ENCODE measurements at regions not wholly inside any gene's neighbourhood (a gene's known extent, or its start where the extent isn't known, plus 50 kb on each side); places are given as distances from the start of the nearest gene placed in this dataset.

GRCh38 chr9:79003514-79003913 lies 568.3 kb upstream of the TLE4 start:
- no peak for TF ChIP-seq CTCF (IDR thresholded peaks at IDR 0.05; ENCODE audit: low read depth, low read length)
- Histone ChIP-seq H3K9me3 (ENCODE audit: control insufficient read depth, insufficient read depth, low read length) (no peaks in the 10 kb centered on the region), H3K27me3 (ENCODE audit: control insufficient read depth, insufficient read depth, low read length) (no peaks in the 10 kb centered on the region), H3K27ac (ENCODE audit: low read depth, low read length) (no peak overlapping the region), H3K4me3 (ENCODE audit: low read depth, low read length) (no peak overlapping the region)
- CTCF ChIA-PET: interaction anchor here (0.6 kb wide), 1 partner anchor 50 kb away, joined by 3 read pairs; no protein-coding TSS in a partner anchor
- POLR2A ChIA-PET: no interaction called here
- DNase-seq (ENCODE audit: low read depth, low spot score): no peak

- H3K27me3 ChIP-seq (ENCODE audit: control insufficient read depth, insufficient read depth, low read length): no peaks in the 10 kb centered on the region
- ChIA-PET POLR2A (no interaction called here), CTCF (interaction anchor here (0.6 kb wide), 1 partner anchor 51 kb away, joined by 3 read pairs; no protein-coding TSS in a partner anchor)
- no peaks in the 10 kb centered on the region for H3K9me3 ChIP-seq (ENCODE audit: control insufficient read depth, insufficient read depth, low read length)
- H3K27ac ChIP-seq (ENCODE audit: low read depth, low read length): no peak overlapping the region
- no peak overlapping the region for H3K4me3 ChIP-seq (ENCODE audit: low read depth, low read length)
- no peak for DNase-seq (ENCODE audit: low read depth, low spot score)
- no peak for TF ChIP-seq CTCF (IDR thresholded peaks at IDR 0.05; ENCODE audit: low read depth, low read length)
Measured at GRCh38 chr9:79004032-79004431, 567.7 kb upstream of the TLE4 start.

GRCh38 chr9:79006546-79006945 lies 565.2 kb upstream of the TLE4 start:
- no peak overlapping the region for H3K27ac ChIP-seq (ENCODE audit: low read depth, low read length)
- POLR2A ChIA-PET: no interaction called here

GRCh38 chr9:79007701-79008483 lies 563.9 kb upstream of the TLE4 start:
- ChIA-PET CTCF (no interaction called here), POLR2A (no interaction called here)
- TF ChIP-seq CTCF (IDR thresholded peaks at IDR 0.05; ENCODE audit: low read depth, low read length): no peak
- Histone ChIP-seq H3K9me3 (ENCODE audit: control insufficient read depth, insufficient read depth, low read length) (no peaks in the 10 kb centered on the region), H3K27me3 (ENCODE audit: control insufficient read depth, insufficient read depth, low read length) (no peaks in the 10 kb centered on the region), H3K27ac (ENCODE audit: low read depth, low read length) (no peak overlapping the region), H3K4me3 (ENCODE audit: low read depth, low read length) (no peak overlapping the region)
- no peak for DNase-seq (ENCODE audit: low read depth, low spot score)

More at GRCh38 chr9:79006546-79006945, 565.2 kb upstream of the TLE4 start:
- H3K27me3 ChIP-seq (ENCODE audit: control insufficient read depth, insufficient read depth, low read length): no peaks in the 10 kb centered on the region
- no peak for DNase-seq (ENCODE audit: low read depth, low spot score)
- TF ChIP-seq CTCF (IDR thresholded peaks at IDR 0.05; ENCODE audit: low read depth, low read length): no peak
- no peak overlapping the region for H3K4me3 ChIP-seq (ENCODE audit: low read depth, low read length)
- CTCF ChIA-PET: interaction anchor here (0.6 kb wide), 1 partner anchor 638 kb away, joined by 3 read pairs; no protein-coding TSS in a partner anchor
- no peaks in the 10 kb centered on the region for H3K9me3 ChIP-seq (ENCODE audit: control insufficient read depth, insufficient read depth, low read length)

- no peaks in the 10 kb centered on the region for H3K27me3 ChIP-seq (ENCODE audit: control insufficient read depth, insufficient read depth, low read length)
- H3K9me3 ChIP-seq (ENCODE audit: control insufficient read depth, insufficient read depth, low read length): no peaks in the 10 kb centered on the region
- DNase-seq (ENCODE audit: low read depth, low spot score): no peak
- ChIA-PET POLR2A (no interaction called here), CTCF (no interaction called here)
- no peak for TF ChIP-seq CTCF (IDR thresholded peaks at IDR 0.05; ENCODE audit: low read depth, low read length)
- no peak overlapping the region for H3K4me3 ChIP-seq (ENCODE audit: low read depth, low read length)
- H3K27ac ChIP-seq (ENCODE audit: low read depth, low read length): no peak overlapping the region
Measured at GRCh38 chr9:79008916-79009315, 562.8 kb upstream of the TLE4 start.
